ENCODE measurements at regions not wholly inside any gene's neighbourhood (a gene's known extent, or its start where the extent isn't known, plus 50 kb on each side); places are given as distances from the start of the nearest gene placed in this dataset.
"Not testable (repeated sequence)": the region's sequence is repeated elsewhere in the genome, so short reads cannot be mapped to it uniquely, and the experiment has no call there.

- no peaks in the 10 kb centered on the region for H3K4me1 Mint-ChIP-seq (ENCODE audit: unreplicated experiment)
- H3K27ac Mint-ChIP-seq (ENCODE audit: unreplicated experiment), result no peak overlapping the region
- DNase-seq (ENCODE audit: extremely low spot score, unreplicated experiment), result peak; percentile 76
- TF ChIP-seq CTCF (IDR thresholded peaks at IDR 0.05), result no peak
- H3K36me3 Mint-ChIP-seq (ENCODE audit: unreplicated experiment), result no peaks in the 10 kb centered on the region
- no peaks in the 10 kb centered on the region for H3K9me3 Mint-ChIP-seq (ENCODE audit: unreplicated experiment)
- no peaks in the 10 kb centered on the region for H3K27me3 Mint-ChIP-seq (ENCODE audit: unreplicated experiment)
- H3K4me3 Mint-ChIP-seq (ENCODE audit: unreplicated experiment), result no peak overlapping the region
Observed at GRCh38 chr1:213418268-213419071, 367.4 kb downstream of the RPS6KC1 start.

- no peaks in the 10 kb centered on the region for H3K27me3 Mint-ChIP-seq (ENCODE audit: unreplicated experiment)
- no peaks in the 10 kb centered on the region for H3K9me3 Mint-ChIP-seq (ENCODE audit: unreplicated experiment)
- H3K27ac Mint-ChIP-seq (ENCODE audit: unreplicated experiment), result no peak overlapping the region
- DNase-seq (ENCODE audit: extremely low spot score, unreplicated experiment), result peak; percentile 34
- H3K36me3 Mint-ChIP-seq (ENCODE audit: unreplicated experiment), result no peaks in the 10 kb centered on the region
- H3K4me3 Mint-ChIP-seq (ENCODE audit: unreplicated experiment), result no peak overlapping the region
- peak; percentile 14 for TF ChIP-seq CTCF (IDR thresholded peaks at IDR 0.05)
- no peaks in the 10 kb centered on the region for H3K4me1 Mint-ChIP-seq (ENCODE audit: unreplicated experiment)
Observed at GRCh38 chr1:213419401-213420030, 368.5 kb downstream of the RPS6KC1 start.

- H3K4me3 Mint-ChIP-seq (ENCODE audit: unreplicated experiment); H3K27me3 Mint-ChIP-seq (ENCODE audit: unreplicated experiment); H3K27ac Mint-ChIP-seq (ENCODE audit: unreplicated experiment); DNase-seq (ENCODE audit: extremely low spot score, unreplicated experiment); H3K36me3 Mint-ChIP-seq (ENCODE audit: unreplicated experiment); H3K4me1 Mint-ChIP-seq (ENCODE audit: unreplicated experiment); H3K9me3 Mint-ChIP-seq (ENCODE audit: unreplicated experiment): not testable (repeated sequence)
Observed at GRCh38 chr1:213421178-213421577, 370.1 kb downstream of the RPS6KC1 start.

- H3K4me3 Mint-ChIP-seq (ENCODE audit: unreplicated experiment), result no peak overlapping the region
Observed at GRCh38 chr1:213423041-213423440, 372.0 kb downstream of the RPS6KC1 start.

GRCh38 chr1:213423605-213424004, 372.6 kb downstream of the RPS6KC1 start:
- Mint-ChIP-seq H3K4me1 (ENCODE audit: unreplicated experiment) (no peaks in the 10 kb centered on the region), H3K36me3 (ENCODE audit: unreplicated experiment) (no peaks in the 10 kb centered on the region), H3K27me3 (ENCODE audit: unreplicated experiment) (no peaks in the 10 kb centered on the region), H3K4me3 (ENCODE audit: unreplicated experiment) (no peak overlapping the region), H3K27ac (ENCODE audit: unreplicated experiment) (no peak overlapping the region), H3K9me3 (ENCODE audit: unreplicated experiment) (no peaks in the 10 kb centered on the region)
- DNase-seq (ENCODE audit: extremely low spot score, unreplicated experiment), result no peak
- no peak for TF ChIP-seq CTCF (IDR thresholded peaks at IDR 0.05)

More at GRCh38 chr1:213423041-213423440, 372.0 kb downstream of the RPS6KC1 start:
- no peak for DNase-seq (ENCODE audit: extremely low spot score, unreplicated experiment)
- Mint-ChIP-seq H3K4me1 (ENCODE audit: unreplicated experiment) (no peaks in the 10 kb centered on the region), H3K27ac (ENCODE audit: unreplicated experiment) (no peak overlapping the region), H3K27me3 (ENCODE audit: unreplicated experiment) (no peaks in the 10 kb centered on the region), H3K36me3 (ENCODE audit: unreplicated experiment) (no peaks in the 10 kb centered on the region), H3K9me3 (ENCODE audit: unreplicated experiment) (no peaks in the 10 kb centered on the region)
- TF ChIP-seq CTCF (IDR thresholded peaks at IDR 0.05), result no peak

Measured in osteocyte (in vitro differentiated cells).